Activated CD4-positive, alpha-beta memory T cell treated with anti-CD3 and anti-CD28 coated beads for 36 hours (primary cell): ENCODE measurements at regions not wholly inside any gene's neighbourhood (a gene's known extent, or its start where the extent isn't known, plus 50 kb on each side); places are given as distances from the start of the nearest gene placed in this dataset.

ENCODE experiments used
- CTCF ChIA-PET: fragments of 350-600 bp; sonication (Branson Sonifier 250); formaldehyde crosslinking; loops from one replicate; lab custom pipeline; 2021; ENCODE audit warnings: antibody characterized with exemption, inconsistent platforms; lab: Charles Lee
- POLR2A ChIA-PET: fragments of 350-600 bp; sonication (Branson Sonifier 250); formaldehyde crosslinking; loops from one replicate; lab custom pipeline; 2021; ENCODE audit warnings: antibody characterized with exemption; lab: Charles Lee
- DNase-seq: peaks from one replicate; pipeline ENCODE4 v3.0.0-alpha.2; 2020
- H3K27ac Mint-ChIP-seq: one replicate; pipeline ENCODE4 v1.8.0; 2021; ENCODE audit warnings: mixed read lengths
- H3K27me3 Mint-ChIP-seq: one replicate; pipeline ENCODE4 v1.8.0; 2021; ENCODE audit warnings: mixed read lengths
- H3K36me3 Mint-ChIP-seq: one replicate; pipeline ENCODE4 v1.8.0; 2021; ENCODE audit warnings: mixed read lengths
- H3K4me1 Mint-ChIP-seq: one replicate; pipeline ENCODE4 v1.8.0; 2021; ENCODE audit warnings: low read depth, mixed read lengths
- H3K4me3 Mint-ChIP-seq: one replicate; pipeline ENCODE4 v1.8.0; 2021; ENCODE audit warnings: mild to moderate bottlenecking, mixed read lengths
- H3K9me3 Mint-ChIP-seq: one replicate; pipeline ENCODE4 v1.8.0; 2021; ENCODE audit warnings: mixed read lengths
- intact Hi-C: fragments of 100-400 bp; cut with micrococcal nuclease; formaldehyde crosslinking; loops from one replicate; pipeline ENCODE4 v1.15.1; 2023

DNA sequence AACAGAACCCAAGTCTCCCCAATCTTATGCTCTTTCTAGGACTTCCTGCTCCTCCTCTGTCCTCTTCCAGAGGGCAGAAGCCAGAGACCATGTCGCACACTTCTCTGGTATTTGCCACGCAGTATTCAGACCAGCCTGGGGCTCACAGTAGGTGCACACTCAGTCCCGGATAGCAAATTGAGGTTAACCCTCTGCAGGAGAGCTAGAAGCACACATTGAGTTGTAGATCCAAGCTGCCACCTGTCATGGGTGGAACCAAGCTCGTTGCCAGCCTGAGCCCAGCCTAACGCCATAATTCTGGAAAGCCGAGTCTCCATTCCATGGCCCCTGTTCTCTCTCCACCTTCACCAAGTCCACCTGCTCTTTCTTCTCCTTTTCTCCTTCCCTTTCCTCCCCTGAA is 562.1 kb downstream of the BUD13 start:
- no peaks in the 10 kb centered on the region for H3K36me3 Mint-ChIP-seq
- no peak overlapping the region for H3K27ac Mint-ChIP-seq
- intact Hi-C loops = no loop called here
- no peak overlapping the region for H3K4me3 Mint-ChIP-seq
- no peak for DNase-seq
- ChIA-PET CTCF (interaction anchor here (1.4 kb wide), 1 partner anchor 13 kb away, joined by 5 read pairs; no protein-coding TSS in a partner anchor), POLR2A (no interaction called here)
- no peaks in the 10 kb centered on the region for H3K4me1 Mint-ChIP-seq
- no peaks in the 10 kb centered on the region for H3K27me3 Mint-ChIP-seq
- no peaks in the 10 kb centered on the region for H3K9me3 Mint-ChIP-seq

DNA sequence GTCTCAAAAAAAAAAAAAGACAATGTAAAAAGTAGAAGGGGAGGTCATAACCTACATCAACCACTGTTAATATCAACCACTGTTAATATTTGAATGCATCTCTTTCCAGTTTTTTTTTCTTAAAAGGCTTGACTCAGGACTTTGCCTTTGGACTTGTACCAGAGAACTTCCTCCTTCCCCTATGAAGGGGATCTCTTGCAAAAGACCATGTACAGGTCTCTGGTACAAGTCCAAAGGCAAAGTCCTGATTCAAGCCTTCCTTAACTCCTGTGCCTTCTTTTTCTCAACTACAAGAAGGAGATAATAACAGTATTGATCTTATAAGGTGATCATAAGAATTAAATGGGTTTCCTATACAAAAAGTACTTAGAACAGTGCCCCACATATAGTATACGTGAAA is 563.5 kb downstream of the BUD13 start:
- no peak overlapping the region for H3K4me3 Mint-ChIP-seq
- no peak overlapping the region for H3K27ac Mint-ChIP-seq
- H3K9me3 Mint-ChIP-seq = no peaks in the 10 kb centered on the region
- CTCF ChIA-PET = interaction anchor here (1.4 kb wide), 1 partner anchor 14 kb away, joined by 5 read pairs; no protein-coding TSS in a partner anchor
- DNase-seq = no peak
- H3K36me3 Mint-ChIP-seq = no peaks in the 10 kb centered on the region
- intact Hi-C loops = no loop called here
- no peaks in the 10 kb centered on the region for H3K27me3 Mint-ChIP-seq
- POLR2A ChIA-PET = no interaction called here
- H3K4me1 Mint-ChIP-seq = no peaks in the 10 kb centered on the region

DNA sequence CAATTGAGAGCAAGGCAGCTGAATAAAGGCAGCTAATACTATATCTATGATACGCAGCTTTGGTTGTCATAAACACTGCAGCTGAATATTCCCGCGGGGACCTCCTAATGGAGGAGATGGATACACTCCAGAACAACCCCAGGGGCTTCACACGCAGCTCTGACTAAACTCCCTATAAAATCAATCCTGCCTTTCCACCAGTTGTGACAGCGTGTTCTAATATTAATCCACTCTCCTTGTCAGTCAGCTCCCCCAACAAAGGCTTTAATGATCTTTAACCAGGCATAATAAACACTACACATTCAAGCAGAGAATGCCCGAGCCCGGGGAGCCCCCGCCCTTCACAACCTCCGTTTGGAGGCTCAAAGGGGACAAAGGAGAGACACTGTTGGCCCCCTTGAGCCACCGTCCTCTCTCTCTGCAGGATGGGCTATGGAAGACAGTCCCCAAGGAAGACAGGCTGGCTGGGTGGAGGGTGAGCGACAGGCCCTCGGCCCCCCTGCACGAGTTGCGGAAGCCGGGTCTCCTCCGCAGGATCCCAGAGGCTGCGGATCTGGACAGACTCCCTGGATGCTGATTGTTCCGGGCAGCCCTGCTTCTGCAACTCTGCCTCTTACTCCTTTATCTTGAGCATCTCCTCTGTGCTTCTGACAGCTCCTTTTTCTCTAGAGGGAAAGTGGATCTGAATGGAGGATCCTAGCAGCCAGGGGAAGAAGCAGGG is 565.2 kb downstream of the BUD13 start:
- ChIA-PET CTCF (interaction anchor here (1.5 kb wide), 1 partner anchor 9 kb away, joined by 3 read pairs; no protein-coding TSS in a partner anchor), POLR2A (no interaction called here)
- Mint-ChIP-seq H3K9me3 (no peaks in the 10 kb centered on the region), H3K27ac (no peak overlapping the region), H3K4me3 (no peak overlapping the region), H3K27me3 (no peaks in the 10 kb centered on the region), H3K36me3 (no peaks in the 10 kb centered on the region), H3K4me1 (no peaks in the 10 kb centered on the region)
- intact Hi-C loops = no loop called here
- DNase-seq = no peak

DNA sequence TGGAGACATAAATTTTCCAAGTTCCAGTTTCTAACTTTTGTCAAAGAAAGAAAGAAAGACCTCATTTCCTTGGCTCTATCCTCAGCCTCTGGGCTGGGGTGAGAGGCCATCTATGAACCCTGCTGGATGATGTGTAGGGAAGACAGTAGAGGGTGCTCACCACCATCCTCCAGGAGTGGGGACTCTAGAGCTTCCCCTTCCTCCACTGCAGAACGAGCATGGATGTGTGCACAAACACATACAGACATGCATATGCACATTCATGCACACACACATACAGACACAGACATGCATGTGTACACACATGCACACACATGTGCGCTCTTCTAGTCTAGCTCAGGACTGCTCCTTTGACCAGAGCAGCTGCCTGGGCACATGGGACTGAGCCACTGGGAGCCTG is 565.8 kb downstream of the BUD13 start:
- ChIA-PET POLR2A (no interaction called here), CTCF (no interaction called here)
- intact Hi-C loops = no loop called here
- H3K4me1 Mint-ChIP-seq = no peaks in the 10 kb centered on the region
- no peaks in the 10 kb centered on the region for H3K9me3 Mint-ChIP-seq
- H3K4me3 Mint-ChIP-seq = no peak overlapping the region
- no peaks in the 10 kb centered on the region for H3K27me3 Mint-ChIP-seq
- no peak for DNase-seq
- no peaks in the 10 kb centered on the region for H3K36me3 Mint-ChIP-seq
- H3K27ac Mint-ChIP-seq = no peak overlapping the region

DNA sequence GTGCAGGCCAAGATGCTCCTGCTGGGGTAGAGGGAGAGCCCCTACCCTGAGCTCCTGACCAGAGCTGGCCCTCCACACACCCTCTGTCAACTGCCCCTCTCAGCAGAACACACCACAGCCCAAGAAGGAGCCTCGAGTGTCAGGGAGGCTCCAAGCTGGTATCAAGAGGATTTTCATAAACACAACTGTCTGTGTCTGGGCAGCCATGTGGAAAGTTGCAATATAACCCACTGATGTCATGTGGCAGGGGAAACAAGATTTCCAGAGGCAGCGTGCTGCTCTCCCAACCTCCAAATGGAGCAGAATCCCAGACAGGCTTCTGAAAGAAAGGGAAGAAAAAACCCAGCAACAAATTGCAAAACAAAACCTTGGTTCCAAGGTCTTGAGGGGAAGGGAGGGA is 569.9 kb downstream of the BUD13 start:
- H3K27ac Mint-ChIP-seq = no peak overlapping the region
- DNase-seq = no peak
- CTCF ChIA-PET = interaction anchor here (1.3 kb wide), 1 partner anchor 14 kb away, joined by 3 read pairs; no protein-coding TSS in a partner anchor

DNA sequence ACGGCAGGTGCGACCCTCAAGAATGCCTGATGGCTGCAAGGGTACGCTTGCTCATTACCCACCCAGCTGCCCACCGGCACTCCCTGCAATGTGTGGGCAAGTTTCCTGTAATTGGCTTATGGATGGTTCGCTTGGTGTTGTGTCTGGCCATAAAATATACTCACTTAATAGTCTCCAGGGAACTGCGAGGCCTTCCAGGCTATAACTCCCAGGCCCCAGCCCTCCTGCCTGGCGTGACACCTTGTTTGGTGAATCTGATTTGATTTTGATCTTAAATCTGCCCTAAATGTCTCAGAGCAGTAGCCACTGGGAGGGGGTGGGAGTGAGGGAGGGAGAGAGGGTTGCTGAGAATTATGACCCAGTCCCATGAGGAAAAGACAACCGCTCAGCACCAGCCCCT is 572.2 kb downstream of the BUD13 start:
- H3K4me1 Mint-ChIP-seq = no peaks in the 10 kb centered on the region
- ChIA-PET CTCF (no interaction called here), POLR2A (no interaction called here)
- no peak overlapping the region for H3K27ac Mint-ChIP-seq
- DNase-seq = no peak
- H3K27me3 Mint-ChIP-seq = peaks cover 1% of the 10 kb centered on the region
- intact Hi-C loops = no loop called here
- H3K9me3 Mint-ChIP-seq = no peaks in the 10 kb centered on the region
- H3K36me3 Mint-ChIP-seq = no peaks in the 10 kb centered on the region
- no peak overlapping the region for H3K4me3 Mint-ChIP-seq

More for the DNA sequence above, 569.9 kb downstream of the BUD13 start:
- intact Hi-C loops = no loop called here
- Mint-ChIP-seq H3K9me3 (no peaks in the 10 kb centered on the region), H3K4me3 (no peak overlapping the region), H3K36me3 (no peaks in the 10 kb centered on the region), H3K4me1 (no peaks in the 10 kb centered on the region), H3K27me3 (peaks cover 1% of the 10 kb centered on the region)
- POLR2A ChIA-PET = no interaction called here

DNA sequence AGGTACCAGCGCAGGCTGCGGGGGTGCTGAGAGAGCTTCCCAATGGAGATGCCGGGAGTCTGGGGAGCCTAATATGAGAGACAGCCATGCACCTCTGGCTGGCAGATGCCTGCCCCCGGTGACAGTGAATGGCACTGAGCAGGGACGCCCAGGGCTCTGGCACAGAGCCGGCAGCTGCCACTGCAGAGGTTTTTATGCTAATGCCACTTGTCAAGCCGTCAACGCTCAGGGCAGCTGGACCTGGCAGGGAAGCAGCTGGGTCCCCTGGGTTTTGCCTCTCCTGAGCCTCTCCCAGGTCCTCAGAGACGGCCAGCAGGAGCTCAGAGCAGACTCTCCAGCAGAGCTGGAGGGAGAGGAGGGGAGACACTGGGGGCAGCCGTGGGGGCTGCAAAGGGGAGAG is 573.6 kb downstream of the BUD13 start:
- Mint-ChIP-seq H3K36me3 (no peaks in the 10 kb centered on the region), H3K9me3 (no peaks in the 10 kb centered on the region), H3K27me3 (peaks cover 10% of the 10 kb centered on the region), H3K4me3 (no peak overlapping the region), H3K4me1 (no peaks in the 10 kb centered on the region), H3K27ac (no peak overlapping the region)
- CTCF ChIA-PET = interaction anchor here (0.6 to 0.8 kb wide), 2 partner anchors 18 to 27 kb away, joined by 3 read pairs; no protein-coding TSS in a partner anchor
- intact Hi-C loops = no loop called here
- DNase-seq = no peak
- POLR2A ChIA-PET = no interaction called here

DNA sequence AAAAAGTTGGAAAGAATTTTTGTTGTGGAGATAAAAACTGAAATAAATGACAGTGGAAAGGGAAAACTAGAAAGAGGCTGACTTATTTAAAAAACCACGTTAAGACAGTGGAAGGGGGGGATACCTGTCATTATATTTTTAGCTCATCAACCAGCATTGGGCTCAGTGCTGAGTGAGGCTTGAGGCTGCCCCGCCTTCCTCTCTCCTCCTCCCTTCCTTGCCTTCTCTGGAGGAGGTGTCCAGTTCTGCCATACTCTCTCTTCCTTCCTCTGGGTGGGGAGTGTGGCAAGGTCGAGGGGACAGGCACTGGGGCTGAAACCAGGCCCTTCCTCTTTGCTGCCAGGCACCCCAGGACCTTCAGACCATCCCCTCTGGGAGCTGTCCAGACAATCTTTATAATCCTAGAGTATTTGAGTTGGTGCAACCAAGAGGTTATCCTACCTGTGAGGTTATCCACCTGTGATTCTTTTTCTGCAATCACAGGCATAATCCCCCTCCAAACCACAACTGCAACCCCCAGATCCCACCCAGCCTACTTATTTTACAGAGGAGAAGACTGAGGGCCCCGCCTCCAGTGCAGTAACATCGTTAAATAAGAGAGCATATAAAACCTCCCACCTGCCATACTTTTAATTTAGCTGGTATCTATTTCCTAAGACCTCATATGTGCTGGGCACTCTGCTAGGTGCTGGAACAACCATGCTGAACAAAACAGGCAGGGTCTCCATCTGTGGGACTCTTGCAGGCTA is 578.5 kb downstream of the BUD13 start:
- POLR2A ChIA-PET = no interaction called here

DNA sequence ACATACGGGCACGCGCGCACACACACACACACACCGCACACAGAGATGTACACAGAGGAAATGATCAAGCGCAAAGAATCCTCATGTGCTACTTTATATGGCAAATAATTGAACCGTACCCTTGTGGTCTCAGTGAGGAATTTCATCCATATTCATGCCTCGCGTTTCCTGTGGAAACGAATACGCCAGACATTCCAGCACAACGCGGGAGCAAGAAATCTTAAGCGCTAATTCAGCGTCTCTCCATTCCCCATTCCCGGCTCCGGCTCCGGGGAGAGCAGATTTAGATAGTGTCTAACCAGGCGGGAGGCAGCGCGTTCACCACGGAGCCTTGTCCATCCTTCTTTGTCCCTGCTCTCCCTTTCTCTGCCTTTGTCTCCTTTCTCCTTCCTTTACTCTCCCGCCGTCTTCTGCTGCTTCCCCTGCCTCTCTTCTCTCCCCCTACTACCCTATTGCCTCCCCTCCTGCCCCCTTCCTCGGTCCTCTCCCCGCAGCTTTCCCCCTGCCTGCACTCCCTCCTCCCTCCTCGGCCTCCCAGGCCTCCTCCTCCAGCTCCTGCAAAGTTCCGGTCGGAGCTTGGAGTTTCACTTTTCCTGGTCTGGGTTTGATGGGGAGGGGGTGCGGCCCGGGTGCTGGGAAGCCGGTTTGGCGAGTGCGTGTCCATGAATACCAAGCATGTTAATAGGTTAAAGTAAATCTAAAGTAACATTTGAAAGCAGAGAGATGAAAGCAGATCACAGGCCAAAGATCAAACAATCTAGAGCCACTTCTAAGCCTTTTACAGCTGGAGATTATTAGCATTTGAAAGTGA is 579.3 kb downstream of the BUD13 start:
- ChIA-PET POLR2A (no interaction called here), CTCF (no interaction called here)
- peaks cover 31% of the 10 kb centered on the region for H3K27me3 Mint-ChIP-seq
- no peak overlapping the region for H3K4me3 Mint-ChIP-seq
- no peaks in the 10 kb centered on the region for H3K36me3 Mint-ChIP-seq
- intact Hi-C loops = no loop called here
- DNase-seq = no peak
- H3K4me1 Mint-ChIP-seq = peaks cover 3% of the 10 kb centered on the region
- no peak overlapping the region for H3K27ac Mint-ChIP-seq
- H3K9me3 Mint-ChIP-seq = no peaks in the 10 kb centered on the region

More for the DNA sequence above, 578.5 kb downstream of the BUD13 start:
- H3K27ac Mint-ChIP-seq = no peak overlapping the region
- H3K4me3 Mint-ChIP-seq = no peak overlapping the region
- DNase-seq = no peak
- no peaks in the 10 kb centered on the region for H3K9me3 Mint-ChIP-seq
- intact Hi-C loops = no loop called here
- H3K27me3 Mint-ChIP-seq = peaks cover 29% of the 10 kb centered on the region
- H3K36me3 Mint-ChIP-seq = no peaks in the 10 kb centered on the region
- H3K4me1 Mint-ChIP-seq = peaks cover 3% of the 10 kb centered on the region
- CTCF ChIA-PET = no interaction called here

DNA sequence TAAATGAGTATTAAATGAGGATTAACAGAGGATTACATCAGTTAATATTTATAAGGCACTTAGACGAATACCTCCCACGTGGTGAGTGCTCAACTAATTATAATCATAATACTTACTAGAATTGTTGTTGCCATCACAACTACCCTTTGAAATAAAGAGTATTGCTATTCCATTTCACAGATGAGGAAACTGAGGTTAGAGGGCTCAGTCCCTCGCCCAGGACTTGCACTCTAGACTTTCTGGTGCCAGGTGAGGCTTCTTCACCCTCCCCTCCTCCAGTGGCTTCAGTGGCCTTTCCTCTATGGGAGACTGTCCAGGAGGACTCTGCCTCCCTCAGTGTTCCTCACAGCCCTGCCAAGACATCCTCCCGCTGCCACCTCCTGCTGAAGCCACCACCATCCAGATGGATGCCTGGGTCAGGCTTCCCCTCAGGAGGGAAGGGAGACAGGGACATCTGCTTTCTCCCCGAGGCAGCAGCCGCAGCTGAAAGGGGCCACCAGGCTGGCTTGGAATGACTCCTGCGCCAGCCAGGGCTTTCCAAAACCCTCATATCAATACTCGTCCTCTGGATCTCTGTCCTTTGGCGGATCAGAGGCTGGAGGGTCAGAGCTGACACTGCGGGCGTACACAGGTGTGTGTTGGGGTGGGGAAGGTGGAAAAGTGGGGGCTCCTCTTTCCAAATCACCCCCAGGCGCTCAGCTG is 580.1 kb downstream of the BUD13 start:
- Mint-ChIP-seq H3K36me3 (no peaks in the 10 kb centered on the region), H3K4me1 (peaks cover 3% of the 10 kb centered on the region), H3K9me3 (no peaks in the 10 kb centered on the region), H3K27me3 (peaks cover 32% of the 10 kb centered on the region), H3K27ac (no peak overlapping the region), H3K4me3 (no peak overlapping the region)
- intact Hi-C loops = no loop called here
- ChIA-PET POLR2A (no interaction called here), CTCF (no interaction called here)
- no peak for DNase-seq

DNA sequence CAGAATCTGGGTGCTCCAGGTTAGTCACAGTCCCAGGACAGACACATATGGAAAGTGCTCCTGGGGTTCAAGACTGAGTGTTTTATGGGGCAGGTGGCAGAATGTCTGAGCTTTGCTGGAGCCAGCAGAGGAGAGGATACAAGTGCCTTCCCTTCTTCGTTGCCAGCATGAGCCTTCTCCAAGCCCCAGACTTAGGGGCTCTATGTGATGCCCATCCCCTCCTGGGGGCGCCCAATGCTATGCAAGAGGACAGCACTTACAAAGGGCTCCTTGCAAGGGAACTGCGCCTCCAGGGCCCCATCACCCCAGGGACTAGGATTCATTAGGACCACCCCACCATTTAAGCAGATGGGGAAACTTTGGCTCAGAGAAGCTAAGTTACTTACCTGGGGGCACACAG is 581.9 kb downstream of the BUD13 start:
- intact Hi-C loops = no loop called here
- Mint-ChIP-seq H3K4me1 (peaks cover 3% of the 10 kb centered on the region), H3K4me3 (no peak overlapping the region), H3K9me3 (no peaks in the 10 kb centered on the region), H3K27me3 (peaks cover 32% of the 10 kb centered on the region), H3K27ac (no peak overlapping the region), H3K36me3 (no peaks in the 10 kb centered on the region)
- CTCF ChIA-PET = interaction anchor here (2.0 kb wide), 1 partner anchor 26 kb away, joined by 5 read pairs; no protein-coding TSS in a partner anchor
- DNase-seq = no peak
- POLR2A ChIA-PET = no interaction called here
